ENCODE measurements at regions not wholly inside any gene's neighbourhood (a gene's known extent, or its start where the extent isn't known, plus 50 kb on each side); places are given as distances from the start of the nearest gene placed in this dataset.

- no peaks in the 10 kb centered on the region for H3K9me3 ChIP-seq
- no peaks in the 10 kb centered on the region for H3K4me1 ChIP-seq
- ChIA-PET CTCF (interaction anchor here (1.3 kb wide), 1 partner anchor 112 kb away, joined by 3 read pairs; no protein-coding TSS in a partner anchor), POLR2A (no interaction called here)
- no peak for ATAC-seq
- 21% methylated on average over 3 of the region's 3 CpGs for WGBS (ENCODE audit: missing lambda C conversion rate)
- DNase-seq (ENCODE audit: low read depth in 1 of 2, low spot score in 1 of 2) = no peak
- H3K27ac ChIP-seq = no peak overlapping the region
- FAIRE-seq = no peak
- H3K4me3 ChIP-seq = no peak overlapping the region
- H3K4me2 ChIP-seq = no peak overlapping the region
- TF ChIP-seq KDM1A (IDR thresholded peaks at IDR 0.05; ENCODE audit: low read depth) = no peak
- TF ChIP-seq HMGXB4 (CRISPR knock-in tag; IDR thresholded peaks at IDR 0.05; ENCODE audit: borderline replicate concordance) = no peak
- TF ChIP-seq CEBPB (IDR thresholded peaks at IDR 0.05) = no peak
- no peak for TF ChIP-seq HDAC2 (IDR thresholded peaks at IDR 0.05)
- TF ChIP-seq MAZ (IDR thresholded peaks at IDR 0.05; ENCODE audit: borderline replicate concordance, low read depth, low read length) = no peak
- TF ChIP-seq CTCF (IDR thresholded peaks at IDR 0.05) = no peak
- TF ChIP-seq TFCP2L1 (CRISPR knock-in tag; IDR thresholded peaks at IDR 0.05) = no peak
- TF ChIP-seq CBX2 (IDR thresholded peaks at IDR 0.05; ENCODE audit: borderline replicate concordance, low read depth) = no peak
- no peak for TF ChIP-seq RARB (CRISPR knock-in tag; IDR thresholded peaks at IDR 0.05)
Observed at GRCh38 chr10:43801626-43802025, 152.9 kb upstream of the ZNF32 start.

GRCh38 chr10:43801140-43801539 is 152.5 kb upstream of the ZNF32 start:
- H3K4me2 ChIP-seq = no peak overlapping the region
- TF ChIP-seq E2F6 (IDR thresholded peaks at IDR 0.05; ENCODE audit: borderline replicate concordance, low read depth) = no peak
- TF ChIP-seq NFE2L2 (conservative IDR thresholded peaks at IDR 0.05; ENCODE audit: low read length) = no peak
- TF ChIP-seq HEYL (CRISPR knock-in tag; IDR thresholded peaks at IDR 0.05) = no peak
- TF ChIP-seq FOXS1 (CRISPR knock-in tag; IDR thresholded peaks at IDR 0.05) = no peak
- TF ChIP-seq CTCF (IDR thresholded peaks at IDR 0.05) = no peak
- no peak for TF ChIP-seq ESRRA (IDR thresholded peaks at IDR 0.05; ENCODE audit: borderline replicate concordance, low read length)
- TF ChIP-seq ZFP36 (IDR thresholded peaks at IDR 0.05; ENCODE audit: borderline replicate concordance, partially characterized antibody) = no peak
- TF ChIP-seq MYC (IDR thresholded peaks at IDR 0.05; ENCODE audit: borderline replicate concordance, low read length) = no peak
- no peak for TF ChIP-seq POLR2AphosphoS2 (conservative IDR thresholded peaks at IDR 0.05; ENCODE audit: low read length)
- no peak for TF ChIP-seq ZNF302 (CRISPR knock-in tag; IDR thresholded peaks at IDR 0.05)
- no peak for TF ChIP-seq CEBPB (IDR thresholded peaks at IDR 0.05)
- no peak for TF ChIP-seq HOXA7 (CRISPR knock-in tag; IDR thresholded peaks at IDR 0.05)
- TF ChIP-seq POLR2A (IDR thresholded peaks at IDR 0.05; ENCODE audit: low read length) = no peak
- TF ChIP-seq RARB (CRISPR knock-in tag; IDR thresholded peaks at IDR 0.05) = no peak
- no peaks in the 10 kb centered on the region for H3K4me1 ChIP-seq
- CTCF ChIA-PET = interaction anchor here (1.3 kb wide), 1 partner anchor 111 kb away, joined by 3 read pairs; no protein-coding TSS in a partner anchor
- no peak overlapping the region for H3K27ac ChIP-seq
- DNase-seq (ENCODE audit: low read depth in 1 of 2, low spot score in 1 of 2) = no peak
- WGBS (ENCODE audit: missing lambda C conversion rate) = 4% methylated on average over 4 of the region's 4 CpGs
- POLR2A ChIA-PET = no interaction called here
- H3K9me3 ChIP-seq = no peaks in the 10 kb centered on the region
- FAIRE-seq = no peak
- no peak overlapping the region for H3K4me3 ChIP-seq
- ATAC-seq = no peak
